Liver (tissue), 3 donors: ENCODE measurements at regions not wholly inside any gene's neighbourhood (a gene's known extent, or its start where the extent isn't known, plus 50 kb on each side); places are given as distances from the start of the nearest gene placed in this dataset.

Source experiments
- ATF3 ChIP-seq: IDR thresholded peaks from 2 replicates; pipeline ENCODE4 v1.6.1; 2016; ENCODE audit warnings: antibody characterized with exemption
- CTCF ChIP-seq: fragments of 150-350 bp; IDR thresholded peaks from 2 replicates; pipeline ENCODE4 v1.5.1; 2017; ENCODE audit warnings: improper control_type of control experiment, low read depth, low read length; ENCODE audit not compliant: missing input control
- GABPA ChIP-seq, 2 donors: IDR thresholded peaks in 1 of 2; conservative IDR thresholded peaks in 1 of 2; 2 replicates each; pipeline ENCODE4 v1.6.1; 2016; ENCODE audit warnings: antibody characterized with exemption in 2 of 2, mild to moderate bottlenecking in 1 of 2, moderate library complexity in 1 of 2
- REST ChIP-seq: IDR thresholded peaks from 2 replicates; pipeline ENCODE4 v1.6.1; 2016; ENCODE audit warnings: antibody characterized with exemption, mild to moderate bottlenecking
- ZBTB33 ChIP-seq: IDR thresholded peaks from 2 replicates; pipeline ENCODE4 v1.6.1; 2016; ENCODE audit warnings: antibody characterized with exemption
- donor health status: healthy.
- donor health status: healthy.

GRCh38 chr9:96048956-96049831, 173.7 kb downstream of the ERCC6L2 start:
- peak; percentile 59 for TF ChIP-seq REST
- TF ChIP-seq CTCF = no peak
- TF ChIP-seq ATF3 = no peak
- no peak for TF ChIP-seq GABPA (IDR thresholded peaks at IDR 0.05 in 1 of 2, conservative IDR thresholded peaks at IDR 0.05 in 1 of 2)
- TF ChIP-seq ZBTB33 = peak; percentile 54
